RWPE1 (cell line): ENCODE measurements at regions not wholly inside any gene's neighbourhood (a gene's known extent, or its start where the extent isn't known, plus 50 kb on each side); places are given as distances from the start of the nearest gene placed in this dataset.

Source experiments
- CTCF ChIA-PET: fragments of 350-600 bp; sonication (Branson Sonifier 250); formaldehyde crosslinking; extraction: SDS; loops from one replicate; lab custom pipeline; 2021; lab: Yijun Ruan, JAX
- POLR2A ChIA-PET: fragments of 400-600 bp; formaldehyde crosslinking; extraction: SDS; loops from one replicate; lab custom pipeline; 2020; ENCODE audit warnings: antibody characterized with exemption; ENCODE audit not compliant: low non-redundant PET; lab: Yijun Ruan, JAX
- DNase-seq: peaks from one replicate; pipeline ENCODE4 v3.0.0; 2012; ENCODE audit warnings: low spot score
- H3K27ac ChIP-seq: fragments of 450-650 bp; 2 replicates; pipeline ENCODE4 v1.5.1; 2017
- TF ChIP-seq, protein P1 (sequence below): fragments of 450-650 bp; conservative IDR thresholded peaks from 2 replicates; pipeline ENCODE4 v1.5.1; 2017; ENCODE audit warnings: low read depth, mild to moderate bottlenecking

DNA sequence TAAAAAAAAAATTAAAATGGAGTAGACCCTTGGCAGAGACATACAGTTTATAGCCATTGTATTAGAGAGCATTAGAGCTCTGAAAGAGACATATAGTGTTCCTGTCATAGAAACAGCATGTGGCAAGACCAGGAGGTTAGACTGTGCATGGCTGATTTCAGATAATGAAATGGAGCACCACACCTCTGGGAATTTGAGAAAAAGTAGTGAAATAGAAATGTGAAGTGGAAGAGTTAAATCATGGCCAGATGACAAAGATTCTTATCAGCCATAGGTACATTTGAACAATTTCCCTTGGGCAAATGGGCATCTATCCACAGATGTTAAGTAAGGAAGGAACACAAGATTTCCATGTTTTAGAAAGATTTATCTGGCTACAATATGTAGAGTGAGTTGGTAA is 1083.1 kb downstream of the PLA2G4A start:
- DNase-seq = no peak
- TF ChIP-seq, protein P1, sequence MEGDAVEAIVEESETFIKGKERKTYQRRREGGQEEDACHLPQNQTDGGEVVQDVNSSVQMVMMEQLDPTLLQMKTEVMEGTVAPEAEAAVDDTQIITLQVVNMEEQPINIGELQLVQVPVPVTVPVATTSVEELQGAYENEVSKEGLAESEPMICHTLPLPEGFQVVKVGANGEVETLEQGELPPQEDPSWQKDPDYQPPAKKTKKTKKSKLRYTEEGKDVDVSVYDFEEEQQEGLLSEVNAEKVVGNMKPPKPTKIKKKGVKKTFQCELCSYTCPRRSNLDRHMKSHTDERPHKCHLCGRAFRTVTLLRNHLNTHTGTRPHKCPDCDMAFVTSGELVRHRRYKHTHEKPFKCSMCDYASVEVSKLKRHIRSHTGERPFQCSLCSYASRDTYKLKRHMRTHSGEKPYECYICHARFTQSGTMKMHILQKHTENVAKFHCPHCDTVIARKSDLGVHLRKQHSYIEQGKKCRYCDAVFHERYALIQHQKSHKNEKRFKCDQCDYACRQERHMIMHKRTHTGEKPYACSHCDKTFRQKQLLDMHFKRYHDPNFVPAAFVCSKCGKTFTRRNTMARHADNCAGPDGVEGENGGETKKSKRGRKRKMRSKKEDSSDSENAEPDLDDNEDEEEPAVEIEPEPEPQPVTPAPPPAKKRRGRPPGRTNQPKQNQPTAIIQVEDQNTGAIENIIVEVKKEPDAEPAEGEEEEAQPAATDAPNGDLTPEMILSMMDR = no peak
- ChIA-PET CTCF (interaction anchor here (0.5 kb wide), 1 partner anchor 423 kb away, joined by 4 read pairs; no protein-coding TSS in a partner anchor), POLR2A (no interaction called here)
- no peak overlapping the region for H3K27ac ChIP-seq

DNA sequence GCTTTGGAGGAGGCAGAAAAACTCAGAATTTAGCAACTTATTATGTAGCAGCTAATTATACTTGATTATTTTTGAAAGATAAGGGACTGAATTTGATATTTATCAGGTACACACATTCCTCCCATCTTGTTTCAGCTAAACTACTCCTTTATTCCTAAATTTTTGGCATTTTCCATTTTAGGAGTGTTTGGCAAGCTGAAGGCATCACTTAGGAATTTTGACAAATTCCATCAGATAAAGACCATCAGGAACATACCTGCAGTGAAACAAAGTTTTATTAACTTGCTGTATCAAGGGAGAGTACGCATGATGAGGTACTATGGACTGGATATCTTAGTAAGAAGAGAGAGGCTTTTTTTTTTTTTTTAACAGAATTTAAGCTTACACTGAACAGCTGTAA is 1092.2 kb downstream of the PLA2G4A start:
- H3K27ac ChIP-seq = no peak overlapping the region
- TF ChIP-seq, protein P1 = no peak
- ChIA-PET CTCF (interaction anchor here (0.5 to 0.7 kb wide), 3 partner anchors 19 to 984 kb away, joined by 5 to 6 read pairs (median 6); no protein-coding TSS in a partner anchor), POLR2A (no interaction called here)
- no peak for DNase-seq

DNA sequence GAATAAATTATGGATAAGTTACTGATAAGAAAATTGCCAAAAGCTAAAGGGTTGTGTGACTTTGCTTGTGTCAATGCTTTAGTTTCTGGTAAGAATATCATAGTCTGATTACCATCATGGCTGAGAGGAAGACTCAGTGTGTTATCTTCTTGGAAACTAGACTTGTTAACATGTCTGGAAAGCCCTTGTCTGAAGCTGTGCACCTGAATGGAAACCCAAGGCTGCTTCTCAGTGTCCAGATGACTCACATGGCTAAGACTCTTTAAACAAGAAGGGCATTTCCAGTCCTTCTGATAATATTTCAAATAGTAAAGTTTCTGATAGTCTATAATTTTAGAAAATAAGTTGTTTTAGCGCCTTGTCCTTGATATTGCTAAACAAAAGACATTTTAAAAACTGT is 1092.7 kb downstream of the PLA2G4A start:
- H3K27ac ChIP-seq = no peak overlapping the region
- DNase-seq = no peak
- ChIA-PET CTCF (interaction anchor here (0.5 to 0.7 kb wide), 2 partner anchors 239 to 983 kb away, joined by 5 to 6 read pairs; no protein-coding TSS in a partner anchor), POLR2A (no interaction called here)
- TF ChIP-seq, protein P1 = no peak

DNA sequence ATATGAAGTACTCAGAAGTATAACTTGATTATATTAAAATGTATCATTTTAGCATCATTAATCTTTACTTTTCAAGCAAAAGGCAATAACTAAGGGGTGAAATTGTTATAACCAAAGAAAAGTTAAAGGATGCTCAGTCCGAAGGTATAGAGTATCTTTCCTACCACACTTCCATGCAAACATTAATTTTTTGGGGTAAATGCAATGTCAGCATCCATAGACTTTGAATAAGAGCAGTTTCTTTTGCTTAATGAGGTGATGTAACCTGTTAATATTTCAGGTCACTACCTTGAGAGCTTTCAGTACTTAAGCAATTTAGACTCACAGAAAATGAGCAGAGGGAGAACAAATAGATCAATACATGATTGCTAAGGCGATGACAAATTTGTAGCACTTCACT is 1093.5 kb downstream of the PLA2G4A start:
- TF ChIP-seq, protein P1 = no peak
- DNase-seq = no peak
- ChIA-PET CTCF (no interaction called here), POLR2A (no interaction called here)
- no peak overlapping the region for H3K27ac ChIP-seq

DNA sequence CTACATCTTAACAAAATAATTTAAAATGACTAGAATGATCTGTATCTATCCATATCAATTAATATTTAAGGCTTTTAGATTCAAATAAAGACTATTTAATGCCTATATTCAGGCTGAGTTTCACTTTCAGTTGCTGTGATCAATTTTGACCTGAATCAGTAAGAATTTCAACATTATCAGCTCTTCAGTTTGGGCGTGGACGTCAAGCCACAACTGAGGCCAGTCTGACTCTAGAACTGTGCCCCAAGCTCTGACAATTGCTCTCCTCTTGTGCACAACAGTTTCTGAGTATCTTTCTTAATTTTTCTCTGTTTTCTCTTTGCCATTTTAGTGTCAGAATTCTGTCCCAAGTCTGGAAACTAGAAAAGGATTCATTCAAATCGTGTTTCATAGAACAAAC is 1095.5 kb downstream of the PLA2G4A start:
- TF ChIP-seq, protein P1 = no peak
- CTCF ChIA-PET = no interaction called here
- POLR2A ChIA-PET = no interaction called here
- DNase-seq = no peak
- H3K27ac ChIP-seq = no peak overlapping the region

DNA sequence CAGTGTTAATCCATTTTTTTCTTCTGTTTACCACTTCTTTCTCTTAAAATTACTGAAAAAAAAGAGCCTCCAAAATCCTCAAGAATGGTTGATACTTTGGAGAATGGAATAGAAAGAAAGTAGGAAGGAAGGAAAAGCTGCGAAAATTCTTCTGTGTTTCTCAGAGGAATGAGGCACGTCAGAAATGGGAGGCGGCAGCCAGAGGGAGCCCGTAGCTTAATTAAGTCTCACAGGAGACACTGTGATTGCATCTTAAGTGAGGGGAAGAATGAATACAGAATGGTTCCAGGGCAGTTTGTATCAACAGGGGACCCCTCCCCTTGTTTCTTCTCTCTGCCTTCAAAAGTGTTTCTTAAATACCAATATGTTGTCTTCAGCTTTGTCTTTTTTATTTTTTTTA is 1099.5 kb downstream of the PLA2G4A start:
- peak; percentile 7 for DNase-seq
- no peak overlapping the region for H3K27ac ChIP-seq
- TF ChIP-seq, protein P1 = peak; percentile 19; the same call in 1 of the 2 replicates
- POLR2A ChIA-PET = no interaction called here
- CTCF ChIA-PET = interaction anchor here (0.6 kb wide), 3 partner anchors 130 to 689 kb away, joined by 3 read pairs; no protein-coding TSS in a partner anchor
